ENCODE measurements at regions not wholly inside any gene's neighbourhood (a gene's known extent, or its start where the extent isn't known, plus 50 kb on each side); places are given as distances from the start of the nearest gene placed in this dataset.

- TF ChIP-seq EZH2phosphoT487 (IDR thresholded peaks at IDR 0.05; ENCODE audit: borderline replicate concordance) (no peak), CTCF (conservative IDR thresholded peaks at IDR 0.05; ENCODE audit: low read length) (no peak)
These were observed 643.5 kb downstream of the UQCRFS1 start for GRCh38 chr19:28569132-28570131.

Data from Loucy (cell line).